ENCODE measurements at regions not wholly inside any gene's neighbourhood (a gene's known extent, or its start where the extent isn't known, plus 50 kb on each side); places are given as distances from the start of the nearest gene placed in this dataset.

- H2AFZ ChIP-seq (ENCODE audit: low read length), result no peak overlapping the region
- no peak overlapping the region for H3K9ac ChIP-seq (replicated peaks in 1 of 4; ENCODE audit: extremely low read depth in 1 of 4, low read depth in 3 of 4, low read length in 3 of 4)
- POLR2A ChIA-PET (ENCODE audit: partially characterized antibody), result no interaction called here
- H3K36me3 ChIP-seq (ENCODE audit: control insufficient read depth in 2 of 4, insufficient read depth in 4 of 4, low read length in 3 of 4), result no peaks in the 10 kb centered on the region
- FAIRE-seq (no peak), DNase-seq (ENCODE audit: low read depth in 1 of 2, low spot score in 2 of 2) (no peak)
- H3K9me3 ChIP-seq (ENCODE audit: insufficient read depth in 2 of 2, low read depth in 1 of 2, low read length in 1 of 2), result no peaks in the 10 kb centered on the region
- no peak overlapping the region for H2BK120ac ChIP-seq (replicated peaks; ENCODE audit: low read depth, low read length)
- no peak overlapping the region for H3K56ac ChIP-seq (replicated peaks; ENCODE audit: insufficient read length, low read depth, low read length)
- no peak overlapping the region for H2BK15ac ChIP-seq (ENCODE audit: low read length)
- no peak overlapping the region for H3K18ac ChIP-seq (ENCODE audit: extremely low read depth, low read length)
- H4K5ac ChIP-seq (ENCODE audit: insufficient read length, low read depth, low read length), result no peak overlapping the region
- H3K79me2 ChIP-seq (ENCODE audit: control insufficient read depth in 1 of 2, insufficient read depth in 2 of 2, low read length in 2 of 2), result no peaks in the 10 kb centered on the region
- H3K14ac ChIP-seq (ENCODE audit: insufficient read length), result no peak overlapping the region
- H4K91ac ChIP-seq (replicated peaks; ENCODE audit: insufficient read length, low read length), result no peak overlapping the region
- H3K27ac ChIP-seq (ENCODE audit: low read depth, low read length), result no peak overlapping the region
- no peak overlapping the region for H2BK5ac ChIP-seq (ENCODE audit: low read depth, low read length)
- H3K4me2 ChIP-seq (ENCODE audit: insufficient read depth in 1 of 2, low read depth in 2 of 2, low read length in 2 of 2), result no peak overlapping the region
- no peaks in the 10 kb centered on the region for H3K27me3 ChIP-seq (replicated peaks in 1 of 4; ENCODE audit: control insufficient read depth in 3 of 4, extremely low read depth in 1 of 4, insufficient read depth in 3 of 4, low read length in 3 of 4)
- H3K4ac ChIP-seq (replicated peaks; ENCODE audit: insufficient read length, low read depth, low read length), result no peak overlapping the region
- CTCF ChIA-PET (ENCODE audit: partially characterized antibody), result no interaction called here
- no peaks in the 10 kb centered on the region for H4K20me1 ChIP-seq (replicated peaks in 1 of 2; ENCODE audit: control insufficient read depth in 1 of 2, insufficient read depth in 2 of 2, low read length in 2 of 2)
- no peak overlapping the region for H2BK20ac ChIP-seq (ENCODE audit: low read length)
- WGBS, 2 experiments (ENCODE audit: extremely low coverage in 1 of 2, insufficient coverage in 1 of 2, insufficient read length in 1 of 2, insufficient replicate concordance in 2 of 2, low coverage in 1 of 2, low lambda C conversion rate in 2 of 2, missing lambda C conversion rate in 1 of 2), result 84% methylated on average over 2 of the region's 2 CpGs; no CpG with 5 or more reads in 1 of the 2 experiments
- H3K4me3 ChIP-seq (ENCODE audit: extremely low read depth in 1 of 4, insufficient read depth in 2 of 4, low read depth in 3 of 4, low read length in 4 of 4), result no peak overlapping the region
- no peaks in the 10 kb centered on the region for H3K23me2 ChIP-seq (ENCODE audit: low read depth, low read length)
- no peak overlapping the region for H2BK12ac ChIP-seq (ENCODE audit: low read depth, low read length)
- no peak overlapping the region for H2AK5ac ChIP-seq (ENCODE audit: low read depth, low read length)
- H3K23ac ChIP-seq (ENCODE audit: insufficient read length), result no peak overlapping the region
- H3K4me1 ChIP-seq (replicated peaks in 1 of 4; ENCODE audit: control insufficient read depth in 3 of 4, insufficient read depth in 4 of 4, low read length in 3 of 4), result no peaks in the 10 kb centered on the region
- no peak for TF ChIP-seq TEAD4 (IDR thresholded peaks at IDR 0.05; ENCODE audit: low read depth, low read length)
- no peak overlapping the region for H4K8ac ChIP-seq (ENCODE audit: extremely low read depth, insufficient read depth, low read length)
- no peaks in the 10 kb centered on the region for H3K79me1 ChIP-seq (ENCODE audit: low read depth, low read length)
Measured at GRCh38 chr12:85367936-85368335, 87.9 kb downstream of the ALX1 start.
